Muscle layer of colon (tissue), 2 donors: ENCODE measurements at regions not wholly inside any gene's neighbourhood (a gene's known extent, or its start where the extent isn't known, plus 50 kb on each side); places are given as distances from the start of the nearest gene placed in this dataset.
"Not testable (repeated sequence)": the region's sequence is repeated elsewhere in the genome, so short reads cannot be mapped to it uniquely, and the experiment has no call there.

Experiments used
- H3K27ac ChIP-seq: one replicate; pipeline ENCODE4 v1.7.0; 2013; ENCODE audit warnings: low read depth, mild to moderate bottlenecking, low read length, moderate library complexity
- H3K27me3 ChIP-seq, 2 donors: one replicate each; pipeline ENCODE4 v1.7.0; 2013; ENCODE audit warnings: low read length in 2 of 2, mild to moderate bottlenecking in 2 of 2; ENCODE audit not compliant: insufficient read depth in 2 of 2, control insufficient read depth in 1 of 2
- H3K36me3 ChIP-seq: one replicate; pipeline ENCODE4 v1.7.0; 2013; ENCODE audit warnings: mild to moderate bottlenecking, low read length; ENCODE audit not compliant: insufficient read depth
- H3K4me1 ChIP-seq: one replicate; pipeline ENCODE4 v1.7.0; 2013; ENCODE audit warnings: mild to moderate bottlenecking, low read length; ENCODE audit not compliant: insufficient read depth
- H3K4me3 ChIP-seq, 2 donors: one replicate each; pipeline ENCODE4 v1.7.0; 2013; ENCODE audit warnings: low read length in 2 of 2, low read depth in 1 of 2, mild to moderate bottlenecking in 1 of 2, moderate library complexity in 1 of 2
- H3K9ac ChIP-seq: one replicate; pipeline ENCODE4 v1.7.0; 2013; ENCODE audit warnings: low read length
- H3K9me3 ChIP-seq: one replicate; pipeline ENCODE4 v1.7.0; 2013; ENCODE audit warnings: mild to moderate bottlenecking, low read length
- donor health status: abdominal sarcoma.
- donor health status: Adenocarcinoma of cecum.

- Histone ChIP-seq H3K36me3 (no peaks in the 10 kb centered on the region), H3K4me3 (no peak overlapping the region), H3K27me3 (no peaks in the 10 kb centered on the region), H3K9ac (no peak overlapping the region), H3K27ac (no peak overlapping the region), H3K4me1 (peaks cover 16% of the 10 kb centered on the region), H3K9me3 (no peaks in the 10 kb centered on the region)
These were observed 55.7 kb upstream of the RASD2 start for GRCh38 chr22:35484651-35485556.

- no peaks in the 10 kb centered on the region for H3K27me3 ChIP-seq
- peaks cover 4% of the 10 kb centered on the region for H3K4me1 ChIP-seq
- no peak overlapping the region for H3K4me3 ChIP-seq
- no peak overlapping the region for H3K27ac ChIP-seq
- no peaks in the 10 kb centered on the region for H3K36me3 ChIP-seq
- H3K9me3 ChIP-seq, result no peaks in the 10 kb centered on the region
- H3K9ac ChIP-seq, result no peak overlapping the region
These were observed 54.5 kb upstream of the RASD2 start for GRCh38 chr22:35486116-35486631.

GRCh38 chr22:35487623-35488022, 53.0 kb upstream of the RASD2 start:
- H3K4me1 ChIP-seq, H3K27me3 ChIP-seq, H3K36me3 ChIP-seq, H3K4me3 ChIP-seq, H3K27ac ChIP-seq, H3K9ac ChIP-seq, H3K9me3 ChIP-seq: not testable (repeated sequence)

GRCh38 chr22:35488513-35488912, 52.1 kb upstream of the RASD2 start:
- Histone ChIP-seq H3K9me3 (no peaks in the 10 kb centered on the region), H3K36me3 (no peaks in the 10 kb centered on the region), H3K27ac (no peak overlapping the region), H3K9ac (no peak overlapping the region), H3K27me3 (no peaks in the 10 kb centered on the region), H3K4me1 (no peaks in the 10 kb centered on the region), H3K4me3 (no peak overlapping the region)

- H3K27me3 ChIP-seq, result no peaks in the 10 kb centered on the region
- H3K36me3 ChIP-seq, result no peaks in the 10 kb centered on the region
- no peaks in the 10 kb centered on the region for H3K4me1 ChIP-seq
- no peak overlapping the region for H3K9ac ChIP-seq
- H3K27ac ChIP-seq, result no peak overlapping the region
- no peak overlapping the region for H3K4me3 ChIP-seq
- no peaks in the 10 kb centered on the region for H3K9me3 ChIP-seq
These were observed 51.4 kb upstream of the RASD2 start for GRCh38 chr22:35489239-35489638.
